Thyroid gland (tissue), 4 donors: ENCODE measurements at regions not wholly inside any gene's neighbourhood (a gene's known extent, or its start where the extent isn't known, plus 50 kb on each side); places are given as distances from the start of the nearest gene placed in this dataset.
"Not testable (repeated sequence)": the region's sequence is repeated elsewhere in the genome, so short reads cannot be mapped to it uniquely, and the experiment has no call there.

ENCODE experiments used
- DNase-seq, 2 donors: peaks; one replicate each; pipeline ENCODE4 v3.0.0-alpha.2; 2019
- H3K27ac ChIP-seq, 3 donors: fragments of 200-600 bp; sonication (generic); 1 replicate in 2 of 3; 2 replicates in 1 of 3; pipeline ENCODE4 v1.5.1; 2016 to 2019; ENCODE audit warnings: mild to moderate bottlenecking in 1 of 3, moderate library complexity in 1 of 3
- H3K27me3 ChIP-seq: fragments of 200-600 bp; sonication (generic); one replicate; pipeline ENCODE4 v1.5.1; 2019
- H3K36me3 ChIP-seq, 2 donors: fragments of 200-600 bp; sonication (generic); one replicate each; pipeline ENCODE4 v1.5.1; 2016 to 2019
- H3K4me1 ChIP-seq, 2 donors: fragments of 200-600 bp; sonication (generic); one replicate each; pipeline ENCODE4 v1.5.1; 2017 to 2019
- H3K4me3 ChIP-seq, 3 donors: fragments of 200-600 bp; sonication (generic); replicated peaks in 1 of 3; 1 replicate in 2 of 3; 2 replicates in 1 of 3; pipeline ENCODE4 v1.5.1; 2016; ENCODE audit warnings: mild to moderate bottlenecking in 1 of 3
- H3K9me3 ChIP-seq: fragments of 200-600 bp; sonication (generic); one replicate; pipeline ENCODE4 v1.5.1; 2017
- CTCF ChIP-seq, 6 experiments: fragments of 200-600 bp in 3 of 6; fragments of 450-650 bp in 3 of 6; sonication (generic) in 3 of 6; IDR thresholded peaks; one replicate each; pipeline ENCODE4 v1.5.1; 2016 to 2019; ENCODE audit warnings: antibody characterized with exemption in 6 of 6, mild to moderate bottlenecking in 2 of 6, inconsistent platforms in 1 of 6, moderate library complexity in 1 of 6
- POLR2A ChIP-seq, 2 donors: fragments of 450-650 bp; IDR thresholded peaks; one replicate each; pipeline ENCODE4 v1.6.1; 2017; ENCODE audit warnings: antibody characterized with exemption in 2 of 2, mild to moderate bottlenecking in 2 of 2, moderate library complexity in 1 of 2
- WGBS, 2 donors: methylation state at CpG; one replicate each; pipeline ENCODE4 v1.1.5; 2017; 5-methylcytosine and 5-hydroxymethylcytosine counted together
- intact Hi-C: fragments of 100-400 bp; cut with DNase I; formaldehyde crosslinking; loops from one replicate; pipeline ENCODE4 v1.15.1; 2023

GRCh38 chr9:23015557-23015956 lies 568.9 kb downstream of the DMRTA1 start:
- 88 to 95% methylated on average over 1 of the region's 1 CpG for WGBS, 2 donors
- no peak overlapping the region for H3K27ac ChIP-seq
- H3K4me1 ChIP-seq, result no peaks in the 10 kb centered on the region
- intact Hi-C loops, result no loop called here
- H3K9me3 ChIP-seq, result no peaks in the 10 kb centered on the region
- no peak for TF ChIP-seq CTCF (IDR thresholded peaks at IDR 0.05)
- no peak for TF ChIP-seq POLR2A (IDR thresholded peaks at IDR 0.05)
- no peak overlapping the region for H3K4me3 ChIP-seq
- H3K36me3 ChIP-seq, result no peaks in the 10 kb centered on the region
- H3K27me3 ChIP-seq, result no peaks in the 10 kb centered on the region
- DNase-seq, result no peak

- DNase-seq, result no peak
- Histone ChIP-seq H3K36me3 (no peaks in the 10 kb centered on the region), H3K9me3 (no peaks in the 10 kb centered on the region), H3K27ac (no peak overlapping the region), H3K4me3 (no peak overlapping the region), H3K4me1 (no peaks in the 10 kb centered on the region), H3K27me3 (no peaks in the 10 kb centered on the region)
- TF ChIP-seq POLR2A (IDR thresholded peaks at IDR 0.05), result no peak
- no peak for TF ChIP-seq CTCF (IDR thresholded peaks at IDR 0.05)
- WGBS, 2 donors, result 92 to 93% methylated on average over 4 of the region's 4 CpGs
- intact Hi-C loops, result no loop called here
These were observed 589.8 kb downstream of the DMRTA1 start for GRCh38 chr9:23036416-23036815.

GRCh38 chr9:23039402-23039801 lies 592.8 kb downstream of the DMRTA1 start:
- Histone ChIP-seq H3K27me3 (no peaks in the 10 kb centered on the region), H3K27ac (no peak overlapping the region), H3K36me3 (no peaks in the 10 kb centered on the region), H3K9me3 (no peaks in the 10 kb centered on the region), H3K4me3 (no peak overlapping the region), H3K4me1 (no peaks in the 10 kb centered on the region)
- TF ChIP-seq POLR2A (IDR thresholded peaks at IDR 0.05), result no peak
- TF ChIP-seq CTCF (IDR thresholded peaks at IDR 0.05), result no peak
- DNase-seq, result no peak
- intact Hi-C loops, result no loop called here

GRCh38 chr9:23041466-23041865 lies 594.8 kb downstream of the DMRTA1 start:
- H3K4me1 ChIP-seq, result no peaks in the 10 kb centered on the region
- no peak overlapping the region for H3K4me3 ChIP-seq
- no peaks in the 10 kb centered on the region for H3K36me3 ChIP-seq
- H3K27me3 ChIP-seq, result no peaks in the 10 kb centered on the region
- no peak for DNase-seq
- TF ChIP-seq POLR2A (IDR thresholded peaks at IDR 0.05) (no peak), CTCF (IDR thresholded peaks at IDR 0.05) (no peak)
- no peaks in the 10 kb centered on the region for H3K9me3 ChIP-seq
- H3K27ac ChIP-seq, result no peak overlapping the region
- intact Hi-C loops, result no loop called here

- H3K27ac ChIP-seq, result no peak overlapping the region
- no peak overlapping the region for H3K4me3 ChIP-seq
- H3K9me3 ChIP-seq, result no peaks in the 10 kb centered on the region
- no peak for DNase-seq
- no peaks in the 10 kb centered on the region for H3K4me1 ChIP-seq
- no peaks in the 10 kb centered on the region for H3K27me3 ChIP-seq
- TF ChIP-seq CTCF (IDR thresholded peaks at IDR 0.05) (no peak), POLR2A (IDR thresholded peaks at IDR 0.05) (no peak)
- intact Hi-C loops, result no loop called here
- H3K36me3 ChIP-seq, result no peaks in the 10 kb centered on the region
These were observed 597.9 kb downstream of the DMRTA1 start for GRCh38 chr9:23044549-23044948.

- intact Hi-C loops, H3K4me3 ChIP-seq, H3K4me1 ChIP-seq, H3K27me3 ChIP-seq, H3K9me3 ChIP-seq, DNase-seq, H3K36me3 ChIP-seq, H3K27ac ChIP-seq: not testable (repeated sequence)
- 90 to 94% methylated on average over 1 of the region's 1 CpG for WGBS, 2 donors
These were observed 599.4 kb downstream of the DMRTA1 start for GRCh38 chr9:23046026-23046425.
